ENCODE measurements at regions not wholly inside any gene's neighbourhood (a gene's known extent, or its start where the extent isn't known, plus 50 kb on each side); places are given as distances from the start of the nearest gene placed in this dataset.

DNA sequence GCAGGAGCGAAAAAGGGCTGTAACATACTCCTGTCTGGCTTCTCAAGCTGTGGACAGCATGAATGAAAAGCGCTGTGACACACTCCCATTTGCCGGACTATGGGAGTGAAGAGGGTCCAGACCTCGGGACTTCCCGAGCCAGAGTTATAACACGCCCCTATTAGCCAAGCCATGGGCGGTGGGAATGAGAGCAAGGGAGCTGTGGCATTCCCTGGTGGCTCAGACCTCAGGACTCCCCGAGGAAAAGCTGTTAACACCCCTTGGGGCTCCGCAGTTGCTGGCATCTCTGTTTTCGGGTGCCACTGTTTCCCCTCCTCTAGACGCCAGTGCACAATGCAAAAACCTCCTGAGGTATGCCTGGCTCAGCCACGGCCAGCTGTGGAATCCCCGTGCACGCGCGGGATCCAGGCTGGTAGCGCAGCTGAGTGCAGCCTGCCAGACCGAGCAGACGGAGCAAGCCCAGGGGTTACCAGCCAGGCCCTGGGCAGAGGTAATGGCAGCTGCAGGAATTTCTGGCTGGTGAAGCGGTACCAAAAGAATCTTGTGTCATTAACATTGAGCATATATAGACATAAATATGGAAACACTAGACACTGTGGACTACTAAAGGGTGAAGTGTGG lies 1534.6 kb upstream of the PRR20A start:
- TF ChIP-seq TAF1 (conservative IDR thresholded peaks at IDR 0.05) (no peak), JUND (IDR thresholded peaks at IDR 0.05) (no peak), EGR1 (IDR thresholded peaks at IDR 0.05; ENCODE audit: low read depth in 2 of 2) (no peak), HNF4A (conservative IDR thresholded peaks at IDR 0.05) (no peak), RAD21 (IDR thresholded peaks at IDR 0.05) (no peak), YY1 (IDR thresholded peaks at IDR 0.05) (no peak), SP1 (IDR thresholded peaks at IDR 0.05) (no peak), NR2F2 (IDR thresholded peaks at IDR 0.05) (no peak), GABPA (IDR thresholded peaks at IDR 0.05 in 1 of 2, conservative IDR thresholded peaks at IDR 0.05 in 1 of 2) (no peak), HNF4G (IDR thresholded peaks at IDR 0.05) (no peak)
- TF ChIP-seq, protein P1, sequence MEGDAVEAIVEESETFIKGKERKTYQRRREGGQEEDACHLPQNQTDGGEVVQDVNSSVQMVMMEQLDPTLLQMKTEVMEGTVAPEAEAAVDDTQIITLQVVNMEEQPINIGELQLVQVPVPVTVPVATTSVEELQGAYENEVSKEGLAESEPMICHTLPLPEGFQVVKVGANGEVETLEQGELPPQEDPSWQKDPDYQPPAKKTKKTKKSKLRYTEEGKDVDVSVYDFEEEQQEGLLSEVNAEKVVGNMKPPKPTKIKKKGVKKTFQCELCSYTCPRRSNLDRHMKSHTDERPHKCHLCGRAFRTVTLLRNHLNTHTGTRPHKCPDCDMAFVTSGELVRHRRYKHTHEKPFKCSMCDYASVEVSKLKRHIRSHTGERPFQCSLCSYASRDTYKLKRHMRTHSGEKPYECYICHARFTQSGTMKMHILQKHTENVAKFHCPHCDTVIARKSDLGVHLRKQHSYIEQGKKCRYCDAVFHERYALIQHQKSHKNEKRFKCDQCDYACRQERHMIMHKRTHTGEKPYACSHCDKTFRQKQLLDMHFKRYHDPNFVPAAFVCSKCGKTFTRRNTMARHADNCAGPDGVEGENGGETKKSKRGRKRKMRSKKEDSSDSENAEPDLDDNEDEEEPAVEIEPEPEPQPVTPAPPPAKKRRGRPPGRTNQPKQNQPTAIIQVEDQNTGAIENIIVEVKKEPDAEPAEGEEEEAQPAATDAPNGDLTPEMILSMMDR (IDR thresholded peaks at IDR 0.05; ENCODE audit: low read depth, low read length, missing input control), result no peak
- TF ChIP-seq, protein P2, sequence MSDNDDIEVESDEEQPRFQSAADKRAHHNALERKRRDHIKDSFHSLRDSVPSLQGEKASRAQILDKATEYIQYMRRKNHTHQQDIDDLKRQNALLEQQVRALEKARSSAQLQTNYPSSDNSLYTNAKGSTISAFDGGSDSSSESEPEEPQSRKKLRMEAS (IDR thresholded peaks at IDR 0.05), result no peak
- TF ChIP-seq, protein P3, sequence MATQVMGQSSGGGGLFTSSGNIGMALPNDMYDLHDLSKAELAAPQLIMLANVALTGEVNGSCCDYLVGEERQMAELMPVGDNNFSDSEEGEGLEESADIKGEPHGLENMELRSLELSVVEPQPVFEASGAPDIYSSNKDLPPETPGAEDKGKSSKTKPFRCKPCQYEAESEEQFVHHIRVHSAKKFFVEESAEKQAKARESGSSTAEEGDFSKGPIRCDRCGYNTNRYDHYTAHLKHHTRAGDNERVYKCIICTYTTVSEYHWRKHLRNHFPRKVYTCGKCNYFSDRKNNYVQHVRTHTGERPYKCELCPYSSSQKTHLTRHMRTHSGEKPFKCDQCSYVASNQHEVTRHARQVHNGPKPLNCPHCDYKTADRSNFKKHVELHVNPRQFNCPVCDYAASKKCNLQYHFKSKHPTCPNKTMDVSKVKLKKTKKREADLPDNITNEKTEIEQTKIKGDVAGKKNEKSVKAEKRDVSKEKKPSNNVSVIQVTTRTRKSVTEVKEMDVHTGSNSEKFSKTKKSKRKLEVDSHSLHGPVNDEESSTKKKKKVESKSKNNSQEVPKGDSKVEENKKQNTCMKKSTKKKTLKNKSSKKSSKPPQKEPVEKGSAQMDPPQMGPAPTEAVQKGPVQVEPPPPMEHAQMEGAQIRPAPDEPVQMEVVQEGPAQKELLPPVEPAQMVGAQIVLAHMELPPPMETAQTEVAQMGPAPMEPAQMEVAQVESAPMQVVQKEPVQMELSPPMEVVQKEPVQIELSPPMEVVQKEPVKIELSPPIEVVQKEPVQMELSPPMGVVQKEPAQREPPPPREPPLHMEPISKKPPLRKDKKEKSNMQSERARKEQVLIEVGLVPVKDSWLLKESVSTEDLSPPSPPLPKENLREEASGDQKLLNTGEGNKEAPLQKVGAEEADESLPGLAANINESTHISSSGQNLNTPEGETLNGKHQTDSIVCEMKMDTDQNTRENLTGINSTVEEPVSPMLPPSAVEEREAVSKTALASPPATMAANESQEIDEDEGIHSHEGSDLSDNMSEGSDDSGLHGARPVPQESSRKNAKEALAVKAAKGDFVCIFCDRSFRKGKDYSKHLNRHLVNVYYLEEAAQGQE (IDR thresholded peaks at IDR 0.05), result no peak
